ENCODE measurements at regions not wholly inside any gene's neighbourhood (a gene's known extent, or its start where the extent isn't known, plus 50 kb on each side); places are given as distances from the start of the nearest gene placed in this dataset.

DNA sequence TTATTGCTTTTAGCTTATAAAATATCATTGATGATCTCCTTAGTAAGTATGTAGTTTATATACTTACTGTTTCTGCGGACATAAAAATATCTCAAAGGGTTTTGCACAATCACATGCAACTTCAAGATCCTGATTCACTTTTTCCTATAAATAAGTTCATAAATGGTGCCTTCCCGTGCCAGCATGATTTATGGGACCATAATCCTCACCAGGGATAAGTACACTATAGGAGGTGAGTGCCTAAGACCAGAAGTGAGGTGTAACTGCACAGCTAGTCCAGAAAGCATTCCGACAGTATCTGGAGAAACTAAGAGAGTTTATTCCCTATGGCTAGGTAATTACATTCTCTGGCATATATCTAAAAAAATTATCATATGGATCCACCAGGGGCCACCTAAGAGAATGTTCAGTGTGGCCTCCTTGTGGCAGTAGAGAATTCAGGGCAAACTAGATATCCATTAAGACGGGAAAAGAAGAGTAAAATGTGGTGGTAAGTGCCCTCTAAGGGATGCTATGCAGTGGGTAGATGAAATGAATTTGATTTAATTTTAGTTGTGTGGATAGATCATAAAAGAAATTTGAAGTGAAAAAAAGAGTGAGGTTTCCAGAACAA, 402.5 kb upstream of the SLC24A2 start:
- no peak for DNase-seq

DNA sequence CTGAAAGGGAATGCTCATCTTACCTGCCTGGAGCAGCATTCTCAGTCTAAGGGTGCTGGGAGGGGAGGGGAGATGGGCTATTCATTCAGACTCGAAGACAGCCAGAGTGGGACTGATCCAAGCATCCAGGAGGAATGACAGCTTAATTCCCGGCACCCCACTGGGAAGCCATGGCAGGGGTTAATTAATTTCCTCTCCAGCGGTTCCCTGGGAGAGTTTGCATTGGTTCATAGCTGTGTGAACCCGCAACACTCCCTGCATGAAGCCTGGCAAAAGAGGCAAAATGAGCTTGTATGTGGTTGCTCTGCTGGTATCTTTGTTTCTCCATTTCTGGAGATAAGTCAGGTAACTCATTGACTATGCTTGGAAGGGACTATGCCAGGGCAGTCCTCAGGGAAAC, 401.0 kb upstream of the SLC24A2 start:
- no peak for DNase-seq

DNA sequence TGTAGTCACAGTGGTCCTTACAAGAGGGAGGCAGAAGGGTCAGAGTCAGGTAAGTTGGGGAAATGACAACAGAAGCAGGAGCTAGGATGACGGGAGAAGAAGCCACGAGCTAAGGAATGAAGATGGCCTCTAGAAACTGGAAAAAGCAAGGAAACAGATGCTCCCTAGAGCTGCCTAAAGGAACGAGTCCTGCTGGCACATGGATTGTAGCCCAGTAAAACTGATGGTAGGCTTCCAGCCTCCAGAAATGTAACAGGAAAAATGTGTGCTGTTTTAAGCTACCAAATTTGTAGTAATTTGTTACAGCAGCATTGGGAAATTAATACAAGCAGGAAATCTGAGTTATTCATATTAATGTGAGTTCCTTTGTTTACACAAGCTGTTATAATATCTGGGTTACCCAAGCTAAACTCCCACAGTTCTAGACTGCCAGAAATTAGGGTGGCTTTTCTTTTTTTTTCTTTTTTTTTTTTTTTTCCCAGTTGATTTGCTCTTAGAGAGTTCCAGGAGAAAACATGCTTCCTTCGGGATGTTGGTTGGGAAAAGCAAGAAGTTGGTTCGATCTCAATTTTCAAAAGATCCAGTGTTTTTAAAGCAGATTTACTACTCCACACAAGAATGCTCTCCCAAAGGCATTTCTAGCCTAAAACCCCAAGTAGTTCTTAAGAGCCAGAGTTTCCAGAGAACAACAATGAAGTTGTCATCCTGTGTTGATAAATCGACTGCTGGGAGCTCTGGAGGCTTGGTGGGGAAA, 400.0 kb upstream of the SLC24A2 start:
- no peak for DNase-seq

DNA sequence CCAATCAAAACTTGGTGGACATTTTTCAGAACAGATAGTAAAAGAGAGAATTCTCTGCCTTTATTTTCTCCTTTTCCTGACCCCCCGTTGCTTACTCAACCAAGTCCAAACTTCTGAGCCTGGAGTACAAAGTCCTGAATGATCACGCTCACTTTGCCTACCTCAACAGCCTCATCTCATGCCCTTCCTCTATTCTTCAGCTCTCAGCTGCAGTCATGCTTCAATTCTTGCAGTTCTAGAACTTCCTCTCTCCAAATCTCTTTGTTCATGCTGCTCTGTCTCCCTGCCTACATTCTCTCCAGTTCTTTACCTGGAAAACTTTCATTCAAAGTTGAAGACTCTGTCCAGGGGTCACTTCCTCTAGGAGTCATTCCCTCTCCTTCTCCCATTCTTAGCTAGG, 398.5 kb upstream of the SLC24A2 start:
- no peak for DNase-seq

DNA sequence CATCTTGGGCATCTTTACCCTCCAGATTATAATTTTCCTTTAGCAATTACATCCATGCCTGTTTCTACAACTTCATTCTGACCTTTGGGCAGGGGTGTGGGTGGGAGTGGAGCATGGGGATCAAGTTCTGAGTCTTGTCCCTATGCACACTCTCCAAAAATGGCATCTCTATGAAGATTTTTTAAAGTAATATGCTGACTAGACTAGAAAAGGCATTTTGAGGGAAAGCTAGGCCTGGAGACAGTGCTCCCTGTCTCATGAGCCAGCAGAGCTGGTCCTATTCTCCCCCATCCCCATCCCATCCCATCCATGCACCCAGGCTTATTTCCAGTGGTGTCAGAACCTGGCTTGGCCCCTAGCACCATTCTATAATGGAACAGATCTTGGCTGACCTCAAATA, 398.0 kb upstream of the SLC24A2 start:
- no peak for DNase-seq

DNA sequence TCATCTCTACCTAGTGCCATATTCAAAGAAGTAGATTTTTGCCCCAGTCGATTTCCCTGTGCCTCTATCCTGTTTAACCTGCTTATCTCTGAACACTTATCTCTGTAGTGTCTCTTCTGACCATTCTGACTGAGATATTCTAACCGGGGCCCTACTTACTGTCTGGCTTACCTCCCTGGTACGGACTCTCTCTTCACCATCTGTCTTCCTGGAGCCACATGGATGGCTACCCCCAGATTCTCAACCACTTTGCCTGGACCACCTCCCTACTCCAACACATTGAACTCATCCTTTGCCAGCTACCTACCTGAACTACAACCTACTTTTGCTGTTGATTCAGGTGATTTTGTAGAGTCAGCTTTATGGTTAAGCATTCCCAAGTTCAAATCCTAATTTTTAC, 397.4 kb upstream of the SLC24A2 start:
- no peak for DNase-seq

DNA sequence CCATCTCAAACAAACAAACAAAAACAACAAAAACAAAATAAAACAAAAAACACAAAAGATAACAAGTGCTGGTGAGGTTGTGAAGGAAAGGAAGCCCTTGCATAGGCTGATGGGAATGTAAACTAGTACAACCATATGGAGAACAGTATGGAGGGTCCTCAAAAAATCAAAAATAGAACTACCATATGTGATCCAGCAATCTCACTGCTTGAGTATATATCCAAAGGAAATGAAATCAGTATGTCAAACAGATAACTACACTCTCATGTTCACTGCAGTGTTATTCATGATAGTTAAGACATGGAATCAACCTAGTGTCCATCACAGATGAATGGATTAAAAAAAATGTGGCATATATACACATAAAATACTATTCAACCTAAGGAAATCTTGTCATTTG, 395.7 kb upstream of the SLC24A2 start:
- no peak for DNase-seq

DNA sequence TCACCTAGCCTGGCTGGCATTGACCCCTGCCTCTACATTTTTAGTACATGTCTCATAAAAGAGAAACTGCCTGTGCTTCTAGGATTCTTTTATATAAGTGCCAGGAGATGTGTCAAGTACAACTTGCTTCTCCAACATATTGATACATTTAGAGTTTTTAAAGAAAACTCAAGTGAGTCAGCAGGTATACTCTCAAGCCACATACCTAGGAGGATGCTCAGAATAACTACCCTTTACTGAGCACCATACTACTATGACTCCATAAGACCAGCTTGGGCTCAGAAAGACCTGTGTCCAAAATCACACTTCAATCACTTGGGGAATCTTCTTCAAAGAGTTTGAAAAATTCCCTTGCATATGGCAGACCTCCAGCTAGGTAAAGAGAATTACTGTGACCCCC, 389.8 kb upstream of the SLC24A2 start:
- DNase-seq, result no peak

DNA sequence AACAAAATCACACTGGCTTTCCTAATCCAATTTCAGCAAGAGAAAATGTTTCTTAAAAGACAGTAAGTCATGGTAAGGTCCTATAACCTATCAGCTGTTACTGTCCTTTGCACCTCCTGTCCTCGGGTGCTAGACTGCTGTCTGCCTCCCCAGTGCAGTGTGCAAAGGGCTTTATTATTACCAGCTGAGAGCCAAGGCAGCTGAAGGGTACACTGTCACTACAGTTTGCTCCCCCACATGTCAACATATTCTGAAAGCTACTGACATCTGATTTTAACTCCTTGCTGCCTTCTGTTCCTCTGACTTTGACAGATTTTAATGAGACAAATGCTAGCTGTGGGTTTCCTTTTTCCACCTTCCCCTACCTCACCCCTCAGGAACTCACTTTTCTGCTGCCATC, 389.4 kb upstream of the SLC24A2 start:
- DNase-seq, result no peak

DNA sequence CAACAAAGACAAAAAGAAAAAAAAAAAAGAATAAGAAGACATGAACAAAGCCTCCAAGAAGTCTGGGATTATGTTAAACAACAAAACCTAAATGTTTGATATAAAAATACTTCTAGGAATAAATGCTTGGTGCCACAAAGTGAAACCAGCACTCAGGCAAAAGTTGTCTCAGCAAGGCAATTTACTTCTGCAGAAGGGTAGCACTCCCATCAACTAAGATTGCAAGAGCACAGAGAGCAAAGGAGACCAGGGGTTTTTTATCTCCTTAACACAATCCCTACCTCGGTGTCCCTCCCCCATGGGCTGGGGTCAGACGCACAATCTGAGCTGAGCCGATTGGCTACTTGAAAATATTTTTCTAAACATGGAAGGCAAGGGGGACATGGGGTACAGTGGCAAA, 381.3 kb upstream of the SLC24A2 start:
- DNase-seq, result no peak

DNA sequence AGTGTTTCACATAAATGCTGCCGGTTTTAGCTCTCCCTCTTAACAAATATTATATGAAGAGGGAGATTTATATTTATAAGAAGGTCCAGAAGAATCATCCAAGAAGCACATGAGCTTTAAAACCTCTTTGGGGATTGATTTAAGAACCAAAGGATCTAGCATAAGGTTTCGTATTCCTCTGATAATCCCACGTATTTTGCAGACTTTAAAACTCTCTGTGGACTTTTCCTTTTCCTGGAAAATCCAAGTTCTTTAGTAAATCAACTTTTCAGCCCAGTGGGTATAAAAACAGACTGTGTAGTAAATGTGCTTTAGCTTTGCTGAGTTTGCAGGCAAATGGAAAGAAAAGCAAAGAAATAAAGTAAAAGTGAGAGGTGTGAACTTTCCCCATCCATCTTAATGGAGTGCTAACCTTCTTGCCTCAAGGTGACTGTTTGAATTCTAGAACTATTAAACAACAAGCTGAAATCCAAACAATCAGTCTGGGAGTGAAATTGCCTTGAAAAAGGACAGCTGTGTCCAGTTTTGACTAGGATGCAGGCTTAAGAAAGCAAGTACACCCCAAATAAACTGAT, 363.4 kb upstream of the SLC24A2 start:
- DNase-seq, result no peak

DNA sequence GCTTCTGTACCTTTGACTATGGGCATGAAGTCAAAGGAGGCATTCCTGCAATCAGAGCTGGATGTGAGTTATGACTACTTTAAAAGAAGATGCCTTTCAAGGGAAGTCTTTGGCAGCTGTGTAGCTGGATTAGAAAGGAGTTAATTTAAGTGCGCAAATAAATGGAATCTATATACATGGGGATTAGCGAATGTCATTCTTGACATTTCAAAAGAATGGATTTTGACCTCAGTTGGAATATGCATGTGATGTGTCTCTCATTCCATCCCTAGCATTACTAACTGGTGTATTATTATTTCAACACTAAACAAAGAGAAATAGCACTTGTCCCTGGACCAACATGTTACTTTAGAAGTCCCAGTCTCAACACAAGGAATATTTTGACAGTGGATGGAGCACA, 359.6 kb upstream of the SLC24A2 start:
- DNase-seq, result no peak

DNA sequence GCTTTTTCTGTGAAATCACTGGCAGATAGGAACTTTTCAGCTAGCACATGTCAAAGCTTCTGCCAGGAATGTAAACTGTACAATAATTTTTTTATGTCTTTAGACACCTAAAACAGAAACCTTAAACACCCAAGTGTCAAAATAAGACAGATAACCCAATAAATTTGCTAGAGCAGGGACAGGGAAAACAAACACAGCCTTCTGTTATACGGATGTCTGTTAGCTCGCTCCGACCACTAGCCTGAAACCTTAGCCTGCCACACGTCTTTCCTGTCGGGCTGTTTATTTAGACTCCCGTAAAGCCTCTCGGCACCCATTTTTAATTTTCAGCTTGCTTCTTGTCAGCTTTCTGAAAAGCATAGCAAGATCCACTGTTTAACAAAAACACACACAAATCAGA, 355.4 kb upstream of the SLC24A2 start:
- no peak for DNase-seq

DNA sequence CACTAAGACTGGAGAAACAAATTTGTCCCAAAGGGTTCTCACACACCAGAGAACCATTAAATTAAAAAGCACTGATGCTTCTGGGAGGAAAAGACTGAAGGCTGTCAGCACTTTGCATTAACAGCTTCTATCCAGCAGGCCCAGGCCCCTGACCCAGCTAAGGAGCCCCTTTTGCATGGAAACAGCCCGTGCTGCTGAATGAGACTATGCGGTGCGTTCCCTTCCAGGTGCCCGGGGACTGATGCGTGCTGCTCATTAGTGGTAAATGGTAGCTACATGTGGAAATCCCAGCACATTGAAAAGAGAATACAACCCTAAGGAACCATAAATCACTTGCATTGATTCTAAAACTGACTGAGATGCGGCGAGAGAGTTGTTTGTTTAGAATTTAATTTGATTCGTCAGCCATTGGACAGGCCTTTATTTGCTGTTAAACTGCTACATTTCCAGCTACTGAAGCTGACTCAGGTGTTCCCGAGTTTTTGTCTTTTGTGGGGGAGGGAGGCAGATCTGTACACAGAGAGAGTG, 351.0 kb upstream of the SLC24A2 start:
- no peak for DNase-seq

DNA sequence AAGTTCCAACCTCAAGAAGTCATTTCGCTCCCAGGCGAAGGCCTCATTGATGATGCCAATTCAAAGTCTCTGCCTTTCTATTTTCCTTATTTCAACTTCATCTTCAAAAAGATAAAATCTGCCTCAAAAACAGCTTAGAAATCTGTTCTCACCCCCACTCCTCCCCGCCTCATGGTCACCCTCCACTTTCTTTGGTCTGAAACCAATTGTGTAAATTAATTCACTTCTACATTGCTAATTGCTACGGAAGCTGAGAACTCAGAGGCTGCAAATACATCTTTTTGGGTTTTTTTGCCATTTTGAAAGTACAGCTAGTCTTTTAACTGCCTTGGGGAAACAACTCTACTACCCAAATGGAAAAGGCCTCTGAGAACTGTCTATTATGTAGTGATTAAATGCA, 350.0 kb upstream of the SLC24A2 start:
- DNase-seq, result no peak

DNA sequence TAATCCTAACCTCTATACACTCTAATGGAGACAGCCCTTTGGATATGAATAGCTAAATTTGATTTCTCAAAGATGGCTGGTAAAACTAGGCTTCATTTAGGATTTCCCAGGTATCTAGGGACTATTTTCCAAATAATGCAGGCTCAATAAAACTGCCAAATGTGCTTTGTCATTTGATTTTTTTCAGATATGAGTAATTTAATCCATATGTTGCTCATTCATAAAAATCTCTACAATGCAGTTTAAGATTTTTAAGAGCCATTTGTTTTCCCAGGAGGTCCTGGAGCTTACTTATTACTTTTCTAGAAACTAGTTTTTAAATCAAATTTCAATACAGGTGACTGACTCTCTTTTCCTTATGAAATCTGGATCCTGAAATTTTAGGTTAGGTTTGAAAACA, 349.3 kb upstream of the SLC24A2 start:
- no peak for DNase-seq

DNA sequence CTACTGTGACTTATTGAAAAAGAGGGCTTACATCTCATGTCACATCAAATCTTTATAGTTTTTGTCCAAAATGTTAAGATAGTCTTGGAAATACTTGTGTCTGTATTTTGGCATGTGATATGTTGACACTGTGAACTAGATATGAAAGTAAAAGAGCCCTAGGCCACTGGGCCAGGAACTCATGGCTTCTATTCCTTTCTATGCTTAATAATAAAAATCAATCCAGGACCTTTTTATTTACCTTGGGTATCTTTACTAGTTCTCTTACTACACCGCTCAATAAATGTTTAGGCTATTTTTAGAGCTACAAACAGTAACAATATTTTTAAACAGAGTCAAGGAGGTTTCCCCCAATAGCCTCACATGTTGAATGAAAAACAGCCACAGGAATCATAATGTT, 348.6 kb upstream of the SLC24A2 start:
- no peak for DNase-seq

DNA sequence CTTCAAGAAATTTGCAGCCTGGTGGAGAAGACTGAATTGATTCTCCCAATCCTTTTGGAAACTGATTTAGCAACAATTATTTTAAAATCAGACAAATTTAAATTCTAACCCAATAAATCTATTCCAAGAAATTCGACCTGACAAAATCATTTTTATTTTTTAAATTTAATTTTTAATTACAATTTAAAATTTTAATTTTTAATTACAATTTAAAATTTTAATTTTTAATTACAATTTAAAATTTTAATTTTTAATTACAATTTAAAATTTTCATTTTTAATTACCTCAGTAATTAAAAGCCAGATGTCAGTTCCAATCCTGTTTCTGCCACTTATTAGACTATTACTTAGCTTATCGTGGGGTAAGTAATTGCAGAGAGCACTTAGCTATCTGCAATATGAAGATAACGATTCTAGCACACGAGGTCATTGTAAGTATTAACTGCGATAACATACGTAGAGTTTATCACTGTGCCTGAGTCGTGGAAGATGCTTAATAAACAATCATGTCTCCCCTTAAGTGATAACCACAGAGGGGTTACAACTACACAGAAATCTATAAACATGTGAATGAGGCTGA, 346.4 kb upstream of the SLC24A2 start:
- no peak for DNase-seq

DNA sequence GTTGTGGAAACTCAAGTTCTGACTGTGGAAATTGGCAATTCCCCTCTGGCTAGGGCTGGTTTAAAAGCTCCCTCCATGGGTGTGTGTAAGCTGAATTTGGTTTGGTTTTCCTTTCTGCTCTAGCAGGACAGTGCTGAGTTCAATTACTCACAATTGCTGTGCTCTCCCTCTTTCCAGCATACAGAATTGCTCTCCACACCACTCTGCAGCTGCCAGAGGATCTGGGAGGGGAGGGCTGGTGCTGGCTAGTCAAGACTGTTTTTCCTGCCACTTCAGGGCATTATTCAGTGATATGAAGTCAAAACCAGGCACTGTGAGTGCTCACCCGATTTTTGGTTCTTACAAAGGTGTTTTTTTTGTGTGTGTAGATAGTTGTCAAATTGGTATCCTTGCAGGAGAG, 336.9 kb upstream of the SLC24A2 start:
- no peak for DNase-seq

DNA sequence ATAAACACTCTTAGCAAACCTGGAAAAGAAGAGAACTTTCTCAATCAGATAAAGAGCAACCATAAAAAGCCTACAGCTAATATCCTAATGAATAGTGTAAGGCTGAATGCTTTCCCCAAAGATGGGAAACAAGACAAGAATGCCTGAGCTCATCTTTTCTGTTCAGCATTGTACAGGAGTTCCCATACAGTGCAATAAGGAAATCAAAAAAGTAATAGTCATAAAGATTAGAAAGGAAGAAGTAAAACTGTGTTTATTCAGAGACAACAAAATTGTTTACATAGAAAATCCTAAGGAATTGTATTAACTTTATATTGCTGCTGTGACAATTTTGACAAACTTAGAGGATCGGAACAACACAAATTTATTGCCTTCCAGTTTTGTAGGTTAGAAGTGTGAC, 330.7 kb upstream of the SLC24A2 start:
- DNase-seq, result no peak

DNA sequence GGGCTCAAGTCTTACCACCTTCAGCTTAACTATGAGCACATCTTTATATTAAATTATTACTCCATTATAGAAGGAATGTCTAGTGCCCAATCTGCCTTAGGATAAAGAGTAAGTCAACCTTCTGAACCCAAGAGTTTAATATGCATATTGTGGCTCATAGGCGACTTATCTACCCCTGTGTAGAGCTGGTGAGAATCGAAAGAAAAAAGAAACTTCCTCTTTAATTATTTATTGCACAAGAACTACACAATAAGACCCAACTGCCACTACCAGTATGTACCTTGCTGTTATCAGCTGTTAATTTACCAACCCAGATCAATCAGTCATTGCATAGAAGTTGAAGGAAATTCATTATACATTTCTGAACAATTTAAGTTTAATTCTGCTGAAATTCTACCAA, 329.1 kb upstream of the SLC24A2 start:
- no peak for DNase-seq

DNA sequence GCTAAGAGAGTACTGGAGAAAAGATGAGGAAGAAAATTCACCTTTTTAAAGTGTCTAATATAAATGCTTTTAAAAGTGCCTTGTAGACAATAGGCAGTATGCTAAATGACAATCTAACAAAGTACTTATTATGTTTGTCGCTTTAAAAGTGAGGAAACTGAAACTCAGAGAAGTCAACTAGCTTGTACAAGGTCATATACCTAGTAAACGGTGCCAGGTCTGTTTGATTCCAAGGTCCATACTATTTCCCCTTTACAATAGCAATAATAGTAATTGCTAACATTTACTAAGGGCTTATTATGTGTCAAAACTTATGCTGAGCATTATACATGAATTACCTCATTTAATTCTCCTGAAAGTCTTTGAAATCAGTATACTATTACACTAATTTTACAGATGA, 328.6 kb upstream of the SLC24A2 start:
- no peak for DNase-seq

DNA sequence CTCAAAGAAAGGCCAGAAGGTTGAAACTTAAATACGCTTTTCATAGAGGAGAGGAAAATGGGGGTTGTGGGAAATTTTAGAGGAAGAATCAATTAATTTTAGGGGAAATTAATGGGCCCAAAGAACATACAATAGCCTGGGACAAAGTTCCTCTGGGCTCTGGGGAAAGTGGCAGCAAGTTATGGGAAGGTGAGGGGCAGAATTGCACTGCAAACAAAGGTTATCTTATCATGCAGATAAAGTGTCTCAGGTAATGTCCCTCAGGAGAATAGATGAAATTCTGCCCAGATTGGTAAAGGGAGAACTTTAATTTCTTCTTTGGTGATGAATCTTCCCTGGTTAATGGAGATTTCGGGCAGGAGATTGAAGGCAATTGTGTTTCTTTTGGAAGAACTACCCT, 326.1 kb upstream of the SLC24A2 start:
- no peak for DNase-seq

DNA sequence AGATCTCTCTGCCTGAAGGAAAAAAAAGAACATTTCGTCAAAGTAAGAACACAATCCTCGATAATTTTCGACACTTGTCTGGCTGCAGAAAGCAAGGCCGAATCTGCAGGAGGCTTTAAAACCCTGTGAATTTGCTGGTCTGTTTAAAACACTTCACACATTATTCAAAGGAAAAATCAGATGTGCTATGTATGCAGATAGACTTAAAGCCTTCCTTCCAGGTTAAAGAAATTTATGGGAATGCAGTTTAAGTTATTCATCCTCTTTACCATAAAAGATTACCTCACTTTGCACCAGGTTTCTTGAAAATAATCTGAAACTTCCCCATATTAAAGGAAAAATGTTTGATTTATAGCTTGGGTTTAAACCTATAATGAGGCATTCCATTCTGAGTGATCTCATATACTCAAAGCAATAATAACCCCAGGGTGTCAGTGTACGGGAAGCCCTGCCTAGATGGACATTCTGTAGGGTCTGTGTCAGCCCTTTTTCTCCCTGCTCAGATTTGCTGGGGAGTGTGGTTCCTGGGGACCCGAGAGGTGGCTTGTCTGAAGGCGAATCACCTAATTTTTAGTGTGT, 323.5 kb upstream of the SLC24A2 start:
- no peak for DNase-seq
